ENCODE measurements at regions not wholly inside any gene's neighbourhood (a gene's known extent, or its start where the extent isn't known, plus 50 kb on each side); places are given as distances from the start of the nearest gene placed in this dataset.

DNA sequence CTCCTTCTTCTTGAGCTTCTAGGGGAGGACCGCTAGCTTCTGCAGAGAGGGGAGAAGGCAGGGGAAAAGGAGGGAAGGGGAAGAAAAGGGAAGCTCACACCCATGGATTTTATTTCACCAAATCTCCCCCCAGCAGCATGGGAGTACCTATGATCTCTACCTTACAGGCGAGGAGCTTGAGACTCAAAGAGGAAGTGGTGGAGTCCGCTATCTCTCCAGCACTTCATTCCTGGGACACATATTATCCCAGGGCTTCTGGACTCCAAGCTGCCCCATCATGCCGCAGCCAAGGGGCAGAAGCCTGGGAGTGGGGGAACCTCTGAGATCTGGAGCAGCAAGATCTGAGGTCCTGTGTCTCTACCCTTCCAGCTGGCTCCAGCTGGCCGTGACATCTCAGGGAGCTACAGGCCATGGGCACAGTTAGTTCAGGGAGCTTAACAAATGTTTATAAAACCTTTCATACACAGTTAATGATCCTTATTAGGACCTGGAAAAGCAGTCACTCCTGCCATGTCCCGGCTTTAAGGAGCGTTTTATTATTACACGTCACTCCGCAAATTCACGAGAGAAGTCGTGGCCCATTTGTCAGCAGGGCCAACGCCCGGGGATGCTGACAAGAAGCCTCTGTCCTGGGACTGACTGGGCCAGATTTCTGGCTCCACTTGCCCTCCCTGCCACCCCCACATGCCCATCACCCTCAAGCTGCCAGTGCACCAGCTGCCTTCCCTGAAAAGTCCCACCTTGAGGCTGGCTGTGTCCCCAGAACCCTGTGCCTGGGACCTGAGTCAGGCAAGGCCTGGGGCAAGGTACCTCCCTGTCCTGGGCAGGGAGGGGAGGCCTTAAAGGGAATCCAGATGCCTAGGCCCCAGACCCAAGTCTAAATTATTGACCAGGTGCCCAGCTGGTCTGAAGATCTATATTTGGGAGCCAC lies 132.1 kb upstream of the ZMIZ1 start:
- DNase-seq = no peak
- no peaks in the 10 kb centered on the region for H3K27me3 ChIP-seq (ENCODE audit: insufficient read depth)
- H3K79me2 ChIP-seq (ENCODE audit: insufficient read depth) = no peaks in the 10 kb centered on the region
- H3K9me3 ChIP-seq = no peaks in the 10 kb centered on the region
- no peak overlapping the region for H3K4me2 ChIP-seq
- 97% methylated on average over 10 of the region's 13 CpGs for WGBS (ENCODE audit: low lambda C conversion rate)
- H4K20me1 ChIP-seq (ENCODE audit: insufficient read depth) = no peaks in the 10 kb centered on the region
- no peaks in the 10 kb centered on the region for H3K36me3 ChIP-seq (replicated peaks in 1 of 2; ENCODE audit: control insufficient read depth in 1 of 2, insufficient read depth in 2 of 2, low read length in 1 of 2)
- no peak overlapping the region for H3K4me3 ChIP-seq (ENCODE audit: low read depth in 2 of 2, low read length in 1 of 2)
- H3K9ac ChIP-seq = no peak overlapping the region
- H3K9me2 ChIP-seq = no peaks in the 10 kb centered on the region
- peaks cover 17 to 53% of the 10 kb centered on the region in 2 experiments for H3K4me1 ChIP-seq (ENCODE audit: control insufficient read depth in 1 of 2, insufficient read depth in 2 of 2, low read depth in 1 of 2, low read length in 1 of 2)
- CTCF ChIA-PET = interaction anchor here (1.3 kb wide), 1 partner anchor 15 kb away, joined by 3 read pairs; no protein-coding TSS in a partner anchor
- TF ChIP-seq MXI1 (IDR thresholded peaks at IDR 0.05; ENCODE audit: low read depth, low read length) = no peak
- no peak for TF ChIP-seq POLR2AphosphoS5 (IDR thresholded peaks at IDR 0.05; ENCODE audit: low read depth, low read length)
- no peak for TF ChIP-seq FOSL2 (IDR thresholded peaks at IDR 0.05; ENCODE audit: borderline replicate concordance, low read depth)
- TF ChIP-seq SIN3A (IDR thresholded peaks at IDR 0.05; ENCODE audit: borderline replicate concordance, low read depth, low read length) = no peak
- TF ChIP-seq YY1 (IDR thresholded peaks at IDR 0.05; ENCODE audit: low read depth) = no peak
- no peak for TF ChIP-seq GATA2 (CRISPR knock-in tag; IDR thresholded peaks at IDR 0.05)
- no peak overlapping the region for H2AFZ ChIP-seq (ENCODE audit: low read depth)
- H3K27ac ChIP-seq (ENCODE audit: low read depth in 2 of 2, low read length in 1 of 2) = no peak overlapping the region; a peak in 1 of 4 replicates
- POLR2A ChIA-PET = interaction anchor here (0.7 kb wide), 1 partner anchor 16 kb away, joined by 3 read pairs; no protein-coding TSS in a partner anchor
- H3F3A ChIP-seq (replicated peaks; ENCODE audit: insufficient read depth) = peaks cover 10% of the 10 kb centered on the region

DNA sequence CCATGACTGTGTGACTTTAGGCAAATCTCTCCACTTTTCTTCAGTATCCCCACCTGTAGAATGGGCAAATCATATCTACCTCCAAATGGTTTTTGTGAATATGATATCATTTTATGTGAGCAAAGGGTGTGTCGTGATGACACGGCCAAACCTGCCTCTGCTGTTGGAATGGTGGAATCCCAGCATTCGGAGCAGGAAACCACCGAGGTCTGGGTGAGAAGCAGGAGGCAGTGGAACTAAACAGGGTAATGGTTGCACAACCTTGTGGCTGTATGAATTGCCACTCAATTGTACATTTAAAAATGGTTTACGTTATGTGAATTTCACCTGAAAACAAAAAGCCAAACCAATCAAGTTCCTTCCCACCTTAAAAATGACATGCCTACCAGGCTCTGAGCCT lies 131.4 kb upstream of the ZMIZ1 start:
- Histone ChIP-seq H3F3A (replicated peaks; ENCODE audit: insufficient read depth) (peaks cover 5% of the 10 kb centered on the region), H4K20me1 (ENCODE audit: insufficient read depth) (no peaks in the 10 kb centered on the region), H3K9ac (no peak overlapping the region), H3K27ac (ENCODE audit: low read depth in 2 of 2, low read length in 1 of 2) (no peak overlapping the region; a peak in 1 of 4 replicates), H3K36me3 (replicated peaks in 1 of 2; ENCODE audit: control insufficient read depth in 1 of 2, insufficient read depth in 2 of 2, low read length in 1 of 2) (no peaks in the 10 kb centered on the region), H3K9me2 (no peaks in the 10 kb centered on the region), H3K4me3 (ENCODE audit: low read depth in 2 of 2, low read length in 1 of 2) (no peak overlapping the region), H3K4me1 (ENCODE audit: control insufficient read depth in 1 of 2, insufficient read depth in 2 of 2, low read depth in 1 of 2, low read length in 1 of 2) (peaks cover 10 to 46% of the 10 kb centered on the region in 2 experiments), H3K27me3 (ENCODE audit: insufficient read depth) (no peaks in the 10 kb centered on the region), H2AFZ (ENCODE audit: low read depth) (no peak overlapping the region), H3K4me2 (no peak overlapping the region), H3K9me3 (no peaks in the 10 kb centered on the region), H3K79me2 (ENCODE audit: insufficient read depth) (no peaks in the 10 kb centered on the region)
- ChIA-PET CTCF (interaction anchor here (0.7 kb wide), 1 partner anchor 226 kb away, joined by 3 read pairs; no protein-coding TSS in a partner anchor), POLR2A (interaction anchor here (0.7 kb wide), 1 partner anchor 15 kb away, joined by 3 read pairs; no protein-coding TSS in a partner anchor)
- TF ChIP-seq, protein P1, sequence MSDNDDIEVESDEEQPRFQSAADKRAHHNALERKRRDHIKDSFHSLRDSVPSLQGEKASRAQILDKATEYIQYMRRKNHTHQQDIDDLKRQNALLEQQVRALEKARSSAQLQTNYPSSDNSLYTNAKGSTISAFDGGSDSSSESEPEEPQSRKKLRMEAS (IDR thresholded peaks at IDR 0.05; ENCODE audit: low read depth) = no peak
- TF ChIP-seq, protein P2, sequence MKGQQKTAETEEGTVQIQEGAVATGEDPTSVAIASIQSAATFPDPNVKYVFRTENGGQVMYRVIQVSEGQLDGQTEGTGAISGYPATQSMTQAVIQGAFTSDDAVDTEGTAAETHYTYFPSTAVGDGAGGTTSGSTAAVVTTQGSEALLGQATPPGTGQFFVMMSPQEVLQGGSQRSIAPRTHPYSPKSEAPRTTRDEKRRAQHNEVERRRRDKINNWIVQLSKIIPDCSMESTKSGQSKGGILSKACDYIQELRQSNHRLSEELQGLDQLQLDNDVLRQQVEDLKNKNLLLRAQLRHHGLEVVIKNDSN (IDR thresholded peaks at IDR 0.05; ENCODE audit: borderline replicate concordance, low read depth) = no peak
- TF ChIP-seq JUND (IDR thresholded peaks at IDR 0.05) = no peak
- no peak for TF ChIP-seq ELF1 (IDR thresholded peaks at IDR 0.05)
- no peak for TF ChIP-seq TAF1 (IDR thresholded peaks at IDR 0.05; ENCODE audit: borderline replicate concordance, low read depth, low read length)
- no peak for TF ChIP-seq SIN3A (IDR thresholded peaks at IDR 0.05; ENCODE audit: borderline replicate concordance, low read depth, low read length)
- no peak for TF ChIP-seq EP300 (IDR thresholded peaks at IDR 0.05; ENCODE audit: borderline replicate concordance in 1 of 2, low read depth in 1 of 2, low read length in 1 of 2)
- TF ChIP-seq FOXM1 (IDR thresholded peaks at IDR 0.05; ENCODE audit: low read depth) = no peak
- TF ChIP-seq POLR2AphosphoS5 (IDR thresholded peaks at IDR 0.05; ENCODE audit: low read depth, low read length) = no peak
- no peak for TF ChIP-seq RAD21 (IDR thresholded peaks at IDR 0.05; ENCODE audit: low read length)
- no peak for TF ChIP-seq YY1 (IDR thresholded peaks at IDR 0.05; ENCODE audit: low read depth)
- TF ChIP-seq MEF2A (IDR thresholded peaks at IDR 0.05; ENCODE audit: borderline replicate concordance, low read depth) = no peak
- TF ChIP-seq TEAD4 (IDR thresholded peaks at IDR 0.05; ENCODE audit: borderline replicate concordance, insufficient read depth) = no peak
- TF ChIP-seq ZBTB33 (IDR thresholded peaks at IDR 0.05; ENCODE audit: borderline replicate concordance, low read depth) = no peak
- TF ChIP-seq GATA2 (CRISPR knock-in tag; IDR thresholded peaks at IDR 0.05) = no peak
- TF ChIP-seq FOSL2 (IDR thresholded peaks at IDR 0.05; ENCODE audit: borderline replicate concordance, low read depth) = no peak
- TF ChIP-seq USF2 (IDR thresholded peaks at IDR 0.05; ENCODE audit: borderline replicate concordance, low read depth, low read length) = no peak
- TF ChIP-seq NRF1 (IDR thresholded peaks at IDR 0.05; ENCODE audit: low read depth, low read length) = no peak
- no peak for TF ChIP-seq SMC3 (IDR thresholded peaks at IDR 0.05; ENCODE audit: low read depth, low read length)
- 95% methylated on average over 5 of the region's 5 CpGs for WGBS (ENCODE audit: low lambda C conversion rate)
- DNase-seq = no peak
